ENCODE measurements at regions not wholly inside any gene's neighbourhood (a gene's known extent, or its start where the extent isn't known, plus 50 kb on each side); places are given as distances from the start of the nearest gene placed in this dataset.

DNA sequence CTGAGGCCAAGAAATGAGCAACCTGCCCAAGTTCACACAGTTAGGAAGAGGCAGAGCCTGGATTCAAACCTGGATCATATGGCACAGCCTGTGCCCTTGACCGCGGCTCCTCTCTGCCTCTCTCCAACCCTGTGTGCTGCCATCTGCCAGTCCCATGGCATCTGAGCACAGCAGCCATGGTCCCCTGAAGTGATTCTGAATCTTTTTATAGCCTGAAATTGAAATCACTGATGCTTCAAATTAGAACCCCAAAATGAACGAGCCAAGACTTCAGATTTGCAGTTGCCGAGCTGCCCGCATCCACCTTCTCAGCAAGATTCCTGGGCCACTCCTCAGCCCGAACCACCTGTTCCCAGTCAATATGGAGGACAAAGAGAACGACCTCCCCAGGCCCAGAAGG is 252.7 kb downstream of the CTTN start:
- no peak for TF ChIP-seq CTCF (IDR thresholded peaks at IDR 0.05; ENCODE audit: low read depth, low read length)
- TF ChIP-seq POLR2A (IDR thresholded peaks at IDR 0.05; ENCODE audit: extremely low read depth, insufficient read length) = no peak
- no peak for TF ChIP-seq MYC (IDR thresholded peaks at IDR 0.05; ENCODE audit: low read depth, low read length)

Measured in NB4 (cell line).